KBM-7 (cell line): ENCODE measurements at regions not wholly inside any gene's neighbourhood (a gene's known extent, or its start where the extent isn't known, plus 50 kb on each side); places are given as distances from the start of the nearest gene placed in this dataset.
"Not testable (repeated sequence)": the region's sequence is repeated elsewhere in the genome, so short reads cannot be mapped to it uniquely, and the experiment has no call there.

ENCODE experiments used
- DNase-seq: peaks from one replicate; pipeline ENCODE4 v3.0.0-alpha.2; 2015
- in situ Hi-C: fragments of 300-500 bp; cut with MboI; formaldehyde crosslinking; loops from 2 replicates; pipeline ENCODE4 v1.14.3; 2020; ENCODE audit warnings: low sequenced_read_pairs, low pct_unique_long_range_greater_than_20kb, mixed read lengths

DNA sequence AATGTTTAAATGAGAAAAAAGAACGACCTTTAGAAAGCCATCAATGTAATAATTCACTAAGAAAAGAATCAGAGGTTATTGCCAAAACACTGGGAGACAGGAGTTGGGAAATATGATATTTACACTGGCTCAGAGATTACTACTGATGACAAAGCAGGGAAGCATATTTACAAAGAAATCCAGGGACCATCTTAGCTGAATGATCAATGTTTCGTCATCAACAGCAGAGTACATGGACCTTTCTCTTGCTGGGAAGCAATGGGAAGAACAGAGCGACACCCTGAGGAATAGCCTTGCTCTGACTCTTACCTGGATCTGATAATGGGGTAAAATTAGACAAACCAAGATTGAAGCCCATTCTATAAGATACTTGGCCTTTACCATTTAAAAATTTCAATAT, 1293.5 kb downstream of the XPNPEP1 start:
- in situ Hi-C loops = no loop called here
- DNase-seq = no peak

DNA sequence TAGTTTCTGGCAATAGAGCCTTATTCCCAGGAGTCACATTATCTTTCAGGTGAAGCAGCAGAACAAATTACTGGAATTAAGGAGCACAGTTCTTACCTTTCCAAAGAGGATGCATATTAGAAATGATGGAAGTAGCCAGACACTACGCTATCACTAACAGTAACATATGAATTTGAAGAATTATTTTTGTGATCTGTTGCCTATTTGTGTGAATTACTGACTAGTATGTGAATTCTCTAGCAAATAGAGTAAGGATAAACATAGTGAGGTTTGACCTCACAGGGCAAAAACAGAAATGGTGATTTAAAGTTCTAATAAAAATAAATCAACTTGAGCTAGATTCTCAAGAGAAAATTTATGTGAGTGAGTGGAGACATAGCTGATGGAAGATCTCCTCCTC, 1299.3 kb downstream of the XPNPEP1 start:
- in situ Hi-C loops = no loop called here
- DNase-seq = no peak

DNA sequence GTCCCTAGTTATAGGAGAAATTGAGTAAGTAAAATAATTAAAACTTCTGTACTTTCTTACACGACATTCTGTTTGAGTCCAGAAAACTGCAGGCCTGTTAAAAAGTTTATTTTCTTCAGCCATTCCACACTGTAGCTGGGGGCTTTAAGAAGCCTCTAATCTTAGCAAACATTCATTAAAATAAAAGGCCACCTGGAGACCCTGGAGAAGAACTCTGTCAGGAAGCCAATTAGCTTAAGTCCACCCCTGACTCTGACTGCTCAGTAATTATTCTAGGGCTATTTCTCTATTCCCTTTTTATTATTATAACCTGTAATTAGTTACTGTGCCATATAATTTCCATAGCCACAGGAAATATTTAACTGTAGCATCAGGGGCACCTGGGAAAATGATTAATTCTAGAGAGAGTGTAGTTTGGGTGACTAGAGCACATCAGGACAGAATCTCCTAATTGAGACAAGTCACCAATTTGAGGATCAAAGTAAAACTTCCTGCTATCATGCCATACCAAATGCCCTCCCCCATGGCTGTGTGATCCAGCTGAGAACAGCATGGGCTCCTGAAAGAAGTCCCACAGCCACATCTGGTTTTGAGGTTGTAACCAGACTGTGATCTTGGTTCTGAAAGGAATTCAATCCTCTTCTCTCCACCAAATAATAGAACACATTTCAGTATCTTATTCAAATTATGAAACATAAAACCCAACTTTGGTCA, 1302.3 kb downstream of the XPNPEP1 start:
- no peak for DNase-seq
- in situ Hi-C loops = no loop called here

GRCh38 chr10:108616559-108617285, 1306.6 kb downstream of the XPNPEP1 start:
- no peak for DNase-seq
- in situ Hi-C loops = no loop called here

- in situ Hi-C loops = no loop called here
- no peak for DNase-seq
Observed at GRCh38 chr10:108615576-108616320, 1307.6 kb downstream of the XPNPEP1 start.

DNA sequence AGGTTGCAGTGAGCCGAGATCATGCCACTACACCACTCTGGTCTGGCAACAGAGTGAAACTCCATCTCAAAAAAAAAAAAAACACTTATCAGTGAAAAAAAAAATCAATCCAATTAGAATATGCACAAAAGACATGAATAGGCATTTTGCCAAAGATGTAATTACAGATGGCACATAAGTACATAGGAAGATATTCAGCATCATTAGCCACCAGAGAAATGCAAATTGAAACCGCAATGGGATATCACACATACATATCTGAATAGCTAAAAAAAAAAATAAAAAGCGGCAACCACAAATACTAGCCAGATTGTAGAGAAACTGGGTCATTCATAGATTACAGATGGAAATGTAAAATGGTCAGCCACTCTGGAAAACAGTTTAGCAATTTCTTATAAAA, 1310.8 kb downstream of the XPNPEP1 start:
- in situ Hi-C loops = no loop called here
- DNase-seq = no peak

GRCh38 chr10:108608860-108609259, 1314.5 kb downstream of the XPNPEP1 start:
- in situ Hi-C loops = no loop called here
- no peak for DNase-seq

GRCh38 chr10:108601851-108602250, 1321.5 kb downstream of the XPNPEP1 start:
- in situ Hi-C loops = no loop called here
- no peak for DNase-seq

GRCh38 chr10:108600511-108600910, 1322.8 kb downstream of the XPNPEP1 start:
- in situ Hi-C loops, DNase-seq: not testable (repeated sequence)

DNA sequence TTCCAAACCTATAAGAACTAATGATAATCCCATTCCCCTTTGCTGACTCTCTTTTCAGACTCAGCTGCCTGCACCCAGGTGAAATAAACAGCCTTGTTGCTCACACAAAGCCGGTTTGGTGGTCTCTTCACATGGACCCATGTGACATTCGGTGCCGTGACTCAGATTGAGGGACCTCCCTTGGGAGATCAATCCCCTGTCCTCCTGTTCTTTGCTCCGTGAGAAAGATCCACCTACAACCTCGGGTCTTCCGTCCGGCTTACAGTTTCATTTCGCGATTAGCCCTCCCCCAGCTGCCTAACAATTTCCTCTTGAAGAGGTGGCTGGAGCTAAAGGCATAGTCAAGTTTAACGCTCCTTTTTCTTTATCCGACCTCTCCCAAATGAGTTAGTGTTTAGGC, 1324.0 kb downstream of the XPNPEP1 start:
- DNase-seq, in situ Hi-C loops: not testable (repeated sequence)

GRCh38 chr10:108598831-108599230, 1324.5 kb downstream of the XPNPEP1 start:
- in situ Hi-C loops = no loop called here
- no peak for DNase-seq

DNA sequence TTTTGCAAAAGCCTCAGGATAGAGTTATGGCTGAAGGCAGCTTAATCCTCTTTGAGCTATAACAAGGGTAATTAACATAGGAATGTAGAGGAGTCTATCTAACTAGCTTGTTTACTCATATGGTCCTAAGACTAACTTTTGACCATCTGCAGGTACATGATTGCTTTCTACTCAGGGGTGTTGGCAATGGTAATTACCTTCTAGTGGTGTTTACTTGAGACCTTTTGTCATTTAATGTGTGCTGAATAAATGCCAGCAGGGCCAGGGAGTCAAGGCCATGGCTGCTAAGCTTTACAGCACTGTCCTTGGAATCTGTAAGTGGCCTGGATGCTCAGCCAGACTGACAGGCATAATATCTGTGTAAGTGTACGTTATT, 1325.0 kb downstream of the XPNPEP1 start:
- DNase-seq = no peak
- in situ Hi-C loops = no loop called here

DNA sequence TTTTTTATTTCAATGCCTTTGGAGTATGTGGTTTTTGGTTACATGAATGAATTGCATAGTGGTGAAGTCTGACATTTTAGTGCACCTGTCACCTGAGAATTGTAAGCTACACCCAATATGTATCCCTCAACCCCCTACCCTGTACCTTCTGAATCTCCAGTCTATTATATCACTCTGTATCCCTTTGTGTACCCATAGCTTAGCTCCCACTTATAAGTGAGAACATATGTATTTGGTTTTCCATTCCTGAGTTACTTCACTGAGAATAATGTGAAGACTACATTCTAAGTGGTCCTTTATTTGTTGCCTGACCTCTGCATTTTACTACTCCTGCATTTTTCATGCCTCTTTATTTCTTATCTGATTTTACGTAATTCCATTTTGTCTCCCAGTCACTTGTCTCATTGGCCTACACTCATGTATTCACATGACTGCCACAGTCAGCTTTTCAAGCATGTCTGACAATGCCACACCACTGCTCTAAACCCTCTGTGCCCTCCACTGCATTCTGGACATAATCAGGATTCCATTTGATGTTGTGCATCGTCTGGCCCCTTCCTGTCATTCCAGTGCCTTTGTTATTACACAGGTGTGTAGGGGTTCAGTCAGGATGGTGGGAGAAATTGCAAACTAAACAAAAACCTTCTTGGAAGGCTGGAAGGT, 1325.5 kb downstream of the XPNPEP1 start:
- in situ Hi-C loops = no loop called here
- DNase-seq = no peak

- in situ Hi-C loops = no loop called here
- no peak for DNase-seq
Observed at GRCh38 chr10:108597031-108597430, 1326.3 kb downstream of the XPNPEP1 start.

GRCh38 chr10:108592956-108593355, 1330.4 kb downstream of the XPNPEP1 start:
- DNase-seq = no peak
- in situ Hi-C loops = no loop called here

- no peak for DNase-seq
- in situ Hi-C loops = no loop called here
Observed at GRCh38 chr10:108591417-108591816, 1331.9 kb downstream of the XPNPEP1 start.

DNA sequence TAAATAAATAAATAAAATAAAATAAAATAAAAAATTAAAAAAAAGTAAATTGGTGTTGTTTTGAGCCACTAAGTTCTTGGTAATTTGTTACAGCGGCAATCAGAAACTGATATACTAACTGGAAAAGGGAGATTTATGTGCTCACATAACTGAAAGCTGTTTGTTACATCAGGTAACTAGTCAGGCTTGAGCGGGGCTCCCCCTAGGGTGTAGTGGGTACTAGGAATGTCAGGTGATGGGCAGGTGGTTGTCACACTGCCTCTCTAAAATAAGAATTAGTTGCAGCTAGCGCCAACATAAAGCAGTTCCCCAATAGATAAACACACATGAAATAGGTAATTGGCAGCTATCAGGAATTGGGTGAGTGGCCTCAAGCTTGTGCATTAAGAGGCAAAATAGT, 1336.9 kb downstream of the XPNPEP1 start:
- in situ Hi-C loops = no loop called here
- DNase-seq = no peak

GRCh38 chr10:108583877-108584276, 1339.4 kb downstream of the XPNPEP1 start:
- DNase-seq = no peak
- in situ Hi-C loops = no loop called here

GRCh38 chr10:108582888-108583287, 1340.4 kb downstream of the XPNPEP1 start:
- in situ Hi-C loops = no loop called here
- DNase-seq = no peak

GRCh38 chr10:108582387-108582786, 1340.9 kb downstream of the XPNPEP1 start:
- in situ Hi-C loops = no loop called here
- DNase-seq = no peak
